DOHH2 (cell line): ENCODE measurements at regions not wholly inside any gene's neighbourhood (a gene's known extent, or its start where the extent isn't known, plus 50 kb on each side); places are given as distances from the start of the nearest gene placed in this dataset.

Experiments used
- CTCF ChIP-seq: fragments of 200-600 bp; sonication (generic); IDR thresholded peaks from one replicate; pipeline ENCODE4 v1.5.1; 2014; ENCODE audit warnings: antibody characterized with exemption, mild to moderate bottlenecking, low read depth, low read length; ENCODE audit not compliant: poor library complexity, severe bottlenecking
- EZH2phosphoT487 ChIP-seq: fragments of 200-600 bp; sonication (generic); IDR thresholded peaks from 2 replicates; pipeline ENCODE4 v1.6.1; 2017; ENCODE audit warnings: borderline replicate concordance, mild to moderate bottlenecking, antibody characterized with exemption, low read length, moderate library complexity, mixed read lengths

- TF ChIP-seq CTCF: no peak
- no peak for TF ChIP-seq EZH2phosphoT487
Observed at GRCh38 chr5:96094904-96095303, 133.3 kb upstream of the ELL2 start.
